Uterus (tissue), 2 donors: ENCODE measurements at regions not wholly inside any gene's neighbourhood (a gene's known extent, or its start where the extent isn't known, plus 50 kb on each side); places are given as distances from the start of the nearest gene placed in this dataset.

Experiments
- POLR2A ChIP-seq, 2 donors: fragments of 450-650 bp; IDR thresholded peaks; one replicate each; pipeline ENCODE4 v1.6.1; 2016; ENCODE audit warnings: antibody characterized with exemption in 2 of 2, mild to moderate bottlenecking in 1 of 2, moderate library complexity in 1 of 2
- TF ChIP-seq, protein P1 (sequence below), 4 experiments: fragments of 200-600 bp in 2 of 4; fragments of 450-650 bp in 2 of 4; sonication (generic) in 2 of 4; IDR thresholded peaks; one replicate each; pipeline ENCODE4 v1.5.1; 2016 to 2019; ENCODE audit warnings: antibody characterized with exemption in 4 of 4, mild to moderate bottlenecking in 2 of 4, moderate library complexity in 1 of 4

DNA sequence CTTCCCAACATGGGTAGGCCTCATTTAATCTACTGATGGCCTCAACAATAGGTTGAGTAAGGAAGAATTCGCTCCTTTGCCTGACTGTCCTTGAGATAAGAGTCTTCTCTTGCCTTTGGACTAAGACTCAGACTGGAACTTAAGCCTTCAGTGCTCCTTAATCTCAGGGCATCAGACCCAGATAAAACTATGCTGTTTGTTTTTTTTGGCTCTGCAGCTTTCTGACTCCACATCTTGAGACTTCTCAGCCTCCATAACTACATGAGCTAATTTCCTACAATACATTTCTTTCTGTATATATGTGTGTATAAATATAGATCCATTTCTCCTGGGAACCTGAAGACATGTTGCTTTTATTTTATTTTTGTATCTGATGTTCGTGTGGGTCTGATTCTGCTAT is 1470.7 kb upstream of the PRMT6 start:
- TF ChIP-seq, protein P1, sequence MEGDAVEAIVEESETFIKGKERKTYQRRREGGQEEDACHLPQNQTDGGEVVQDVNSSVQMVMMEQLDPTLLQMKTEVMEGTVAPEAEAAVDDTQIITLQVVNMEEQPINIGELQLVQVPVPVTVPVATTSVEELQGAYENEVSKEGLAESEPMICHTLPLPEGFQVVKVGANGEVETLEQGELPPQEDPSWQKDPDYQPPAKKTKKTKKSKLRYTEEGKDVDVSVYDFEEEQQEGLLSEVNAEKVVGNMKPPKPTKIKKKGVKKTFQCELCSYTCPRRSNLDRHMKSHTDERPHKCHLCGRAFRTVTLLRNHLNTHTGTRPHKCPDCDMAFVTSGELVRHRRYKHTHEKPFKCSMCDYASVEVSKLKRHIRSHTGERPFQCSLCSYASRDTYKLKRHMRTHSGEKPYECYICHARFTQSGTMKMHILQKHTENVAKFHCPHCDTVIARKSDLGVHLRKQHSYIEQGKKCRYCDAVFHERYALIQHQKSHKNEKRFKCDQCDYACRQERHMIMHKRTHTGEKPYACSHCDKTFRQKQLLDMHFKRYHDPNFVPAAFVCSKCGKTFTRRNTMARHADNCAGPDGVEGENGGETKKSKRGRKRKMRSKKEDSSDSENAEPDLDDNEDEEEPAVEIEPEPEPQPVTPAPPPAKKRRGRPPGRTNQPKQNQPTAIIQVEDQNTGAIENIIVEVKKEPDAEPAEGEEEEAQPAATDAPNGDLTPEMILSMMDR (IDR thresholded peaks at IDR 0.05): no peak
- TF ChIP-seq POLR2A (IDR thresholded peaks at IDR 0.05): no peak
